T-cell (primary cell): ENCODE measurements at regions not wholly inside any gene's neighbourhood (a gene's known extent, or its start where the extent isn't known, plus 50 kb on each side); places are given as distances from the start of the nearest gene placed in this dataset.

Source experiments
- ATAC-seq, 4 experiments: fragments of 200-7000 bp in 3 of 4; fragments of 150-1000 bp in 1 of 4; cut with Tn5 transposase; replicated peaks in 1 of 4; 1 replicate in 3 of 4; 2 replicates in 1 of 4; pipeline ENCODE4 v1.10.0; 2021; ENCODE audit warnings: moderate library complexity in 3 of 4, mild to moderate bottlenecking in 2 of 4, moderate number of reproducible peaks in 1 of 4
- CTCF ChIA-PET, 2 donors: fragments of 300-600 bp; sonication (Branson Sonifier 250); formaldehyde crosslinking; loops; one replicate each; lab custom pipeline; 2022; ENCODE audit warnings: antibody characterized with exemption in 2 of 2; lab: Charles Lee
- POLR2A ChIA-PET, 2 donors: fragments of 300-600 bp; sonication (Branson Sonifier 250); formaldehyde crosslinking; loops; one replicate each; lab custom pipeline; 2022; ENCODE audit warnings: antibody characterized with exemption in 2 of 2; lab: Charles Lee
- DNase-seq, 35 experiments: peaks; one replicate each; pipeline versions ENCODE4 v3.0.0 to v3.0.0-alpha.2; 2013 to 2023
- H3K27ac ChIP-seq: one replicate; pipeline ENCODE4 v1.5.1; 2013; ENCODE audit warnings: low read length
- H3K27me3 ChIP-seq, 2 experiments: replicated peaks in 1 of 2; 1 replicate in 1 of 2; 2 replicates in 1 of 2; pipeline versions ENCODE4 v1.6.1 to v1.7.0; 2013; ENCODE audit warnings: low read length in 1 of 2, mixed read lengths in 1 of 2; ENCODE audit not compliant: control insufficient read depth in 2 of 2, insufficient read depth in 2 of 2; ENCODE audit errors: extremely low read depth in 1 of 2
- H3K36me3 ChIP-seq, 2 donors: 1 replicate in 1 of 2; 2 replicates in 1 of 2; pipeline versions ENCODE4 v1.6.1 to v1.7.0; 2013; ENCODE audit warnings: low read length in 1 of 2; ENCODE audit not compliant: control insufficient read depth in 2 of 2, insufficient read depth in 1 of 2; ENCODE audit errors: extremely low read depth in 1 of 2
- H3K4me1 ChIP-seq, 2 experiments: 1 replicate in 1 of 2; 2 replicates in 1 of 2; pipeline versions ENCODE4 v1.6.1 to v1.7.0; 2013; ENCODE audit warnings: low read length in 2 of 2, mixed read lengths in 1 of 2; ENCODE audit not compliant: insufficient read depth in 2 of 2, control insufficient read depth in 1 of 2; ENCODE audit errors: extremely low read depth in 1 of 2
- H3K4me3 ChIP-seq, 2 donors: 1 replicate in 1 of 2; 2 replicates in 1 of 2; pipeline versions ENCODE4 v1.5.1 to v1.7.0; 2013; ENCODE audit warnings: mild to moderate bottlenecking in 2 of 2, low read length in 1 of 2, moderate library complexity in 1 of 2; ENCODE audit not compliant: control insufficient read depth in 1 of 2; ENCODE audit errors: extremely low read depth in 1 of 2
- H3K9me3 ChIP-seq: 2 replicates; pipeline ENCODE4 v1.7.0; 2013
- H3K27ac Mint-ChIP-seq, 2 donors: one replicate each; pipeline ENCODE4 v1.8.0; 2020 to 2021; ENCODE audit warnings: mild to moderate bottlenecking in 2 of 2, mixed read lengths in 2 of 2
- H3K27me3 Mint-ChIP-seq, 2 donors: one replicate each; pipeline ENCODE4 v1.8.0; 2021 to 2022; ENCODE audit warnings: mixed read lengths in 2 of 2
- H3K36me3 Mint-ChIP-seq: one replicate; pipeline ENCODE4 v1.8.0; 2021; ENCODE audit warnings: mixed read lengths
- H3K4me1 Mint-ChIP-seq, 3 donors: one replicate each; pipeline ENCODE4 v1.8.0; 2020 to 2022; ENCODE audit warnings: mixed read lengths in 3 of 3, mild to moderate bottlenecking in 1 of 3
- H3K4me3 Mint-ChIP-seq, 3 donors: one replicate each; pipeline ENCODE4 v1.8.0; 2020 to 2022; ENCODE audit warnings: mild to moderate bottlenecking in 3 of 3, mixed read lengths in 3 of 3, moderate library complexity in 3 of 3
- H3K9me3 Mint-ChIP-seq, 3 donors: one replicate each; pipeline ENCODE4 v1.8.0; 2020 to 2022; ENCODE audit warnings: mixed read lengths in 3 of 3
- WGBS: methylation state at CpG from one replicate; pipeline ENCODE4 v1.1.5; 2013; ENCODE audit warnings: missing lambda C conversion rate; ENCODE audit not compliant: insufficient coverage; 5-methylcytosine and 5-hydroxymethylcytosine counted together

- H3K4me1 Mint-ChIP-seq: no peaks in the 10 kb centered on the region
- no peaks in the 10 kb centered on the region for H3K36me3 Mint-ChIP-seq
- no peak for ATAC-seq
- Histone ChIP-seq H3K36me3 (no peaks in the 10 kb centered on the region), H3K4me1 (no peaks in the 10 kb centered on the region), H3K4me3 (no peak overlapping the region), H3K27me3 (no peaks in the 10 kb centered on the region), H3K9me3 (no peaks in the 10 kb centered on the region), H3K27ac (no peak overlapping the region)
- POLR2A ChIA-PET: no interaction called here
- no peak for DNase-seq
- H3K9me3 Mint-ChIP-seq: no peaks in the 10 kb centered on the region
- no peak overlapping the region for H3K4me3 Mint-ChIP-seq
- WGBS: no CpG with 5 or more reads among the region's 3 CpGs
- no peaks in the 10 kb centered on the region for H3K27me3 Mint-ChIP-seq
- H3K27ac Mint-ChIP-seq: no peak overlapping the region
- CTCF ChIA-PET: no interaction called here
These were observed 384.5 kb upstream of the HSF2 start for GRCh38 chr6:122014961-122015360.

DNA sequence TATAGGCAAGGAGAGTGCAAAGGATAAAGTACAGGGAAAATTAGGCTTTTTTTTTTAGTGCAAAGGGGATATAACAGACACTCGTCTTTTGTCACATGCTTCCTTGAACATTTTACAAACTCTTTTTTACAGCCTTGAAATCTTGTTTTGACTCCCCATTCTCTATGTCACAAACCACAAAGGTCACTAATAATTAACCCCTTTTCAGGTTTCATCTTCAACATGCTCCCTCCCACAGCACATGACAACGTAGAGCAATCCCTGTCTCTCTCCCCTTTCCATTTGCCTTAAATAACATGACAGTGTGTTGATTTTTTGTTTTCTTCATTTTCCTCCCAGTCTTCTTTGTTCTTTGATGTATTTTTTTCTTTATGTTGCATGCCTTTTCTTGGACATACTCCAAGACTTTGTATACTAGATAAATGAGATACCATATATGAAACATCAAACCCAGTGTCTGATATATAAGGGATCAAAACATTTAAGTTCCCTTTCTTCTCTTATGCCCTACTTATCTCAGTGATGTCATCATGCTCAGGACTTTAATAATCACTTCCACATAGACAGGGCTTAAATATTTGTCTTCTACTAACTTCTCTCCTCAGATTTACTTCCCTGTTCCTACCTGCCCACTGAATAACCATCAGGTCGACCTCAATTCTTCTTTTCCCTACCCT lies 378.7 kb upstream of the HSF2 start:
- Histone ChIP-seq H3K27me3 (no peaks in the 10 kb centered on the region), H3K4me3 (no peak overlapping the region), H3K36me3 (no peaks in the 10 kb centered on the region), H3K4me1 (no peaks in the 10 kb centered on the region), H3K9me3 (no peaks in the 10 kb centered on the region), H3K27ac (no peak overlapping the region)
- ChIA-PET POLR2A (no interaction called here), CTCF (no interaction called here)
- no peaks in the 10 kb centered on the region for H3K27me3 Mint-ChIP-seq
- no peak for DNase-seq
- no peak overlapping the region for H3K4me3 Mint-ChIP-seq
- 83% methylated on average over 1 of the region's 3 CpGs for WGBS
- no peaks in the 10 kb centered on the region for H3K9me3 Mint-ChIP-seq
- ATAC-seq: no peak
- H3K36me3 Mint-ChIP-seq: no peaks in the 10 kb centered on the region
- no peak overlapping the region for H3K27ac Mint-ChIP-seq
- H3K4me1 Mint-ChIP-seq: peaks cover 2 to 9% (median 6%) of the 10 kb centered on the region in 3 donors

- Histone ChIP-seq H3K4me1 (no peaks in the 10 kb centered on the region), H3K9me3 (no peaks in the 10 kb centered on the region), H3K36me3 (no peaks in the 10 kb centered on the region), H3K27me3 (no peaks in the 10 kb centered on the region), H3K4me3 (no peak overlapping the region), H3K27ac (no peak overlapping the region)
- no peaks in the 10 kb centered on the region for H3K9me3 Mint-ChIP-seq
- CTCF ChIA-PET: no interaction called here
- no peak overlapping the region for H3K27ac Mint-ChIP-seq
- POLR2A ChIA-PET: no interaction called here
- ATAC-seq: no peak
- DNase-seq: no peak
- peaks cover 2 to 9% (median 6%) of the 10 kb centered on the region in 3 donors for H3K4me1 Mint-ChIP-seq
- WGBS: no CpG with 5 or more reads among the region's 1 CpG
- H3K27me3 Mint-ChIP-seq: peaks cover 0 to 4% of the 10 kb centered on the region in 2 donors
- H3K4me3 Mint-ChIP-seq: no peak overlapping the region
- H3K36me3 Mint-ChIP-seq: no peaks in the 10 kb centered on the region
These were observed 374.3 kb upstream of the HSF2 start for GRCh38 chr6:122025104-122025503.

- Mint-ChIP-seq H3K4me3 (no peak overlapping the region), H3K27ac (no peak overlapping the region), H3K9me3 (no peaks in the 10 kb centered on the region), H3K36me3 (no peaks in the 10 kb centered on the region), H3K27me3 (peaks cover 0 to 4% of the 10 kb centered on the region in 2 donors), H3K4me1 (peaks cover 2 to 9% (median 6%) of the 10 kb centered on the region in 3 donors)
- ATAC-seq: no peak
- no peak for DNase-seq
- Histone ChIP-seq H3K27ac (no peak overlapping the region), H3K4me3 (no peak overlapping the region), H3K4me1 (no peaks in the 10 kb centered on the region), H3K27me3 (no peaks in the 10 kb centered on the region), H3K9me3 (no peaks in the 10 kb centered on the region), H3K36me3 (no peaks in the 10 kb centered on the region)
- CTCF ChIA-PET: no interaction called here
- POLR2A ChIA-PET: no interaction called here
- no CpG with 5 or more reads among the region's 3 CpGs for WGBS
These were observed 372.7 kb upstream of the HSF2 start for GRCh38 chr6:122026582-122027369.

- CTCF ChIA-PET: interaction anchor here in 1 of 2 donors (1.0 kb wide), 1 partner anchor 973 kb away, joined by 3 read pairs; no protein-coding TSS in a partner anchor
- Histone ChIP-seq H3K9me3 (no peaks in the 10 kb centered on the region), H3K36me3 (no peaks in the 10 kb centered on the region), H3K27me3 (no peaks in the 10 kb centered on the region), H3K4me1 (no peaks in the 10 kb centered on the region), H3K4me3 (no peak overlapping the region), H3K27ac (no peak overlapping the region)
- no peaks in the 10 kb centered on the region for H3K9me3 Mint-ChIP-seq
- no peak for ATAC-seq
- H3K4me3 Mint-ChIP-seq: no peak overlapping the region
- no peak for DNase-seq
- H3K4me1 Mint-ChIP-seq: peaks cover 2 to 12% (median 6%) of the 10 kb centered on the region in 3 donors
- H3K27me3 Mint-ChIP-seq: peaks cover 0 to 9% of the 10 kb centered on the region in 2 donors
- POLR2A ChIA-PET: no interaction called here
- no peaks in the 10 kb centered on the region for H3K36me3 Mint-ChIP-seq
- 77% methylated on average over 5 of the region's 5 CpGs for WGBS
- H3K27ac Mint-ChIP-seq: no peak overlapping the region
These were observed 370.4 kb upstream of the HSF2 start for GRCh38 chr6:122028933-122029522.

GRCh38 chr6:122033564-122034181 lies 365.8 kb upstream of the HSF2 start:
- no CpG with 5 or more reads among the region's 1 CpG for WGBS
- H3K36me3 Mint-ChIP-seq: no peaks in the 10 kb centered on the region
- ATAC-seq (peak in 2 of 4 experiments; percentile 56 to 75), DNase-seq (peak in 1 of 35 experiments; percentile 48)
- H3K4me3 Mint-ChIP-seq: no peak overlapping the region
- Histone ChIP-seq H3K36me3 (no peaks in the 10 kb centered on the region), H3K4me3 (no peak overlapping the region), H3K4me1 (no peaks in the 10 kb centered on the region), H3K27me3 (no peaks in the 10 kb centered on the region), H3K9me3 (no peaks in the 10 kb centered on the region), H3K27ac (no peak overlapping the region)
- POLR2A ChIA-PET: interaction anchor here in 1 of 2 donors (0.5 kb wide), 1 partner anchor 623 kb away, joined by 6 read pairs; no protein-coding TSS in a partner anchor
- peaks cover 0 to 3% (median 0%) of the 10 kb centered on the region in 3 donors for H3K4me1 Mint-ChIP-seq
- no peaks in the 10 kb centered on the region for H3K9me3 Mint-ChIP-seq
- H3K27me3 Mint-ChIP-seq: peaks cover 0 to 22% of the 10 kb centered on the region in 2 donors
- CTCF ChIA-PET: interaction anchor here (1.0 to 1.4 kb wide), 4 partner anchors 15 to 978 kb away, joined by 3 read pairs; no protein-coding TSS in a partner anchor
- H3K27ac Mint-ChIP-seq: no peak overlapping the region
